Stimulated activated CD4-positive, alpha-beta T cell treated with anti-CD3 and anti-CD28 coated beads, Interleukin-1b, Interleukin-23, amount 100 ng/mL, for 4 hours (primary cell): ENCODE measurements at regions not wholly inside any gene's neighbourhood (a gene's known extent, or its start where the extent isn't known, plus 50 kb on each side); places are given as distances from the start of the nearest gene placed in this dataset.
"Not testable (repeated sequence)": the region's sequence is repeated elsewhere in the genome, so short reads cannot be mapped to it uniquely, and the experiment has no call there.

Experiments used
- DNase-seq, 2 donors: peaks; one replicate each; pipeline ENCODE4 v3.0.0-alpha.2; 2020; ENCODE audit warnings: low read depth in 2 of 2

DNA sequence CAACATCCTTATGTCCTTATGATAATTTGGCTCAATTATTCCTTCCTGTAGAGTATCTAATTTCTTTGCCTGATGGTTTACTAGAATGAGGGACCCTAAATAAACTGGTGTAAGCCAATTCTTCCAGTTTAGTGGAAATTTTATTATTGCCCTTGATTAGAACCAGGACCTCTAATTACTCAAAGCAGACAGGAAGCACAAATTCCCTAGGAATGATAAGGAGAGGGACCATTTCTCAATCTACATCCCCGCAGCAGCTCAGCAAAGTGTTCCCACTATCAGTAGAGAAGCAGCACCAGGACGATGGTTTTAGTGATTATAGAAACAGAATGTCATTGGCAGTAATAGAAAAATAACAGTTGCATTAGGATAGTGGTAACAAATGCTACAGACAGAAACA lies 97.1 kb downstream of the PLPPR4 start:
- no peak for DNase-seq

DNA sequence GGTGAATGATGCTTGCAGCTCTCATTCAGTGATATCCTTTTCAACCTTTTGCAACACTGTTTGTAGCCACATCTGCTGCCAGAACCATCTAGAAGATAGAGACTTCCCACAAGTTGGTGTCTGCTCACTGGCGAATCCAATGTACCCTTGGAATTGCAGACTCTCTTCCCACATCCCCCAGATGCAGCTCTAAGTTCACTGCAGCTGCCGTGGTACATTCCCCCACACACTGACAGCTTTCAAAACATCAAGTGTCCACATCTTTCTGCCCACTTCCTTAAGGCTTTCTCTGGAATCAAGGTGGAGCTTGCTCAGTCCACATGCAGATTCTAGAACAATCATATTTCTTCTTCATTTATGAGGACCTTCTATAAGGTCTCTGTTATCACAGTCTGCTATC lies 99.2 kb downstream of the PLPPR4 start:
- DNase-seq, result no peak

DNA sequence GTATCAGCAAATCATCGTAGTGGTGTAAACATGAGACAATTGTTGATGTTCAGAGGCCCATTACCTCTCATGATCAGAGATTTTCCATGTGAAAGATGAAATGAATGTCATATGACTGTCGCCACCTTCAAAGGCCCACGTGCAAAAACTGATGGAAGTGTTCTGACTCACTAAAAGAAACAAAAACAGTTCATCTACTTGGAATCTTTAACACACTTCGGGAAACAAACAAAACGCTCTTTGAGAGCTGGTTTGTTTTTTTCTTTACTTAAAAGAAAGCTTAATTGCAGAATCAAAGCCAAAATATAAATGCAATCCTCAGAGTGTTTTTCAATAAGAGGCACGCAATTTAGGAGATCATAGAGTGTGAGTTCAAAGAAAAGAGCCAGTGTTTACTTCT lies 100.8 kb downstream of the PLPPR4 start:
- no peak for DNase-seq

DNA sequence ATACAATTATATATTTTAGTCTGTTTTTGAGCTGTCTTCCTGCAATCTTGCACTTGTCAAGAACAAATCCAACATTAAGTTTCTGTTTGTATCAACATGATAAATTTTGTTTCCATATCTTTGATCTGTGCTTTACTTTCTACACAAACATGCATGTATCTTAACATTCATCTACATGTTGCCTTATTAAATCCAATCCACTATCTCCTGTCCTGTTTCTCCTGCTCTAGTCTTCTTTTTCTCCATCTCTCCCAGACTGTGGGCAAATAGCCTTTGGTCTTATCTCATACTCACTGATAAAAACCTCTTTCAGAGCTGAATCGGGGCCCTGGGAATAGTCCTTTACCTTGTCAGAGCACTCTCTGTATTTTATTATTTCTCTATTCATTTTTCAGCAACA lies 101.3 kb downstream of the PLPPR4 start:
- no peak for DNase-seq

DNA sequence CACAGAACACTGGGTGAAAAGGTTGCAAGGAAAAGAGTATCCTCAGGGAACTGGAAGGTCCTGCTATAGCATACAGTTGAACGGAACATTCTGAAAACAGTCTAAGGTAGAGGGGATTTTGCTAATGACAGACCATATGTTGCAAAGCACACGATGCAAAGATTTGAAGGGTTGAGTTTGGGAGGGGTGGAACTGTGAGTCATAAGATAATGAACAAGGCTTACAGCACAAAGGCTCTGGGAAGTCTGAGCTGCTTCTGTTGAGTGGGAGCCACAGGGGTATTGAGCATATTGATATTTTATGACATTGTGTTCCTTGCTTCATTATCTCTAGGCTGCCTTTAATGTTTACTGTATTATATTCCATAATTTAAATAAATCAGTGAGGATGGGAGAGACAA lies 104.9 kb downstream of the PLPPR4 start:
- DNase-seq, result no peak

DNA sequence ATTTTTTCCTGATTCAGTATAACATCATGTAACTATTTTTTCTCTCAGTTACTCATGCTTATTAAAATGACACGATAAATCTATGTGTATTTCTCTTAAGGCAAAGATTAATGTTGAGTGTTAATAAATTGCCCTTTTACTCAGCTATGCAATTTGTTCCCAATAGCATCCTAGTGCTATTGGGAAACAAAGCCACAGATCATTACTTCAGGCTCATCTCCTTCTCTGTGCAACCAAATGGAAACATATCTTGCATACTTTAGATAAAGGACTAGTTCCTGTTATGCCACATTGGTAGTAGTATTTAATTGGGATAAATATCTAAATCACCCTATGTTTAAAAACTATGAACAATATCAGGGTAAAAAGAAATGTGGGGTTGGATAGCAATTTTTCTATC lies 106.2 kb downstream of the PLPPR4 start:
- no peak for DNase-seq

DNA sequence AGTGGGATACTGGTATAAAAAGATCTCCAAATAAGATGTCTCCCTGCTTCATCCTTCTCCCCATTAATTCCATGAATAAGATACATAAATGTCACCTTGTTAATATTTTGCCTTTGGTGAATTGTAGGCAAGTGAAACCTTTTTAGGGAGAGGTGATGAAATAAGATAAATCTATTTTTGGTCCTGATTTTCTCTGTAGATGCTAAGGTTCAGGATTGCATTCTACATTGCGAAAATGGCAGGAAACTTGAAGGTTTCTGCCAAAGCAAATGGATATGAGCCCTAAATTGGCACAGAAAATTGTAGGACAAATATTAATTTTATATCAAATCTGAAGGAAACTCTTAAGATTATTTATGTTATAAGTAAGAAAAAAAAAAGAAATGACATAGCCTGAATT lies 107.1 kb downstream of the PLPPR4 start:
- DNase-seq, result no peak

DNA sequence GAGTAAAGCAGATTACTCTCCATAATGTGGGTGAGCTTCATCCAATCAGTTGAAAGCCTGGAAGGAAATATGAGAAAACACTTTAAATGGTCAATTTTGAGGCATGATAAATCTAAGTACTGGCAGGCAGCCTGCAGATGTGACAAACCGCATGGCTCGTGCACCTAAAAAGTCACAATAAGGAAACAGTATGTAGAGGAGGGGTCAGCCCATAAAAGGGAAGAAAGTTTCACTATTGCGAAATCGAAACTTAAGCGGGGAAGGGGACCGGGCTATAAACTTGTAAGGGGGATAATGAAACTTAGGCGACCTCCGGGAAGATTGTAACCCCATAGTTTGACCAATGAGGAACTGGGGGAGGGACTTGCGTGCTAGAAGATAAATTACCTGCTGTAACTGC lies 109.8 kb downstream of the PLPPR4 start:
- no peak for DNase-seq

DNA sequence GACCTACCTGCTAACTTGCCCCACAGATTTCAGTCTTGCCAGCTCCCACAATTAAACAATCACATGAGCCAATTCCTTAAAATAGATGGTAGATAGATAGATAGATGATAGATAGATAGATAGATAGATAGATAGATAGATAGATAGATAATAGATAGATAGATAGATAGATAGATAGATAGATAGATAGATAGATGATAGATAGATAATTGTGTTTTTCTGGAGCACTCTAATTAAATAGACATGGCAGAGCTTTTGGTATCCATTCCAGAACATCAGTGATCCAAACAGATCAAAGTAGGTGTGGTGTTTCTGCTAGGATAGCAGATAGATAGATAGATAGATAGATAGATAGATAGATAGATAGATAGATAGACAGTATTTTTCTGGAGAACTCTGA lies 110.4 kb downstream of the PLPPR4 start:
- not testable (repeated sequence) for DNase-seq

DNA sequence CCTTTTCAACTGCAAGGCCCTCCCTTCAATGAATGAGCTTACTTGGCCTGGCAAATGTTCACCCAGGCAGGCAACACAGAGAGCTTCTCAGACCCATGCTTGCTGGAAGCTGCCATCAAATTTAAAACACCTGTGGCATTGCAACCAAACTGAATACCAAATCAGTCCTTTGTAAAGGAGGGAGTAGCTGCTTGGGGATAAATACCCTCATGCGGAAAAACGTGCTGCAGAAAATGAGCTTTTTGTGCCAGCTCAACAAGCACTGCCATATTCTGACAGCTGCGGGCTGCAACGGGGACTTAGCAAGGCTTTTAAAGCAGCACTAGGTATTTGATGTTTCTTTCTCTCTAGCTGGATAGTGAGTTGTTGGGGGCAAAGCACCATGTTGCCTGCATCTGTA lies 119.7 kb downstream of the PLPPR4 start:
- no peak for DNase-seq

DNA sequence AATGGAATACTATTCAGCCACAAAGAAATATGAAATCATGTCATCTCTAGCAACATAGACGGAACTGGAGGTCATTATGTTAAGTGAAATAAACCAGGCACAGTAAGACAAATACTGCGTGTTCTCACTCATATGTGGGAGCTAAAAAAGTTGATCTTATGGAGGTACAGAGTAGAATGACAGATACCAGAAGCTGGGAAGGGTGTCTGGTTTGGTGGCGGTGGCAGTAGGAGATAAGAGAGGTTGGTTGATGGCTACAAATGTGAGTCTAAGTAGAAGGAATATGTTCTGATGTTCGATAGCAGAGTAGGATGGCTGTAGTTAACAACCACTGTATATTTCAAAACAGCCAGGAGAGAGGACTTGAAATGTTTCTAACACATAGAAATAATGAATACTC lies 121.6 kb downstream of the PLPPR4 start:
- DNase-seq, result no peak

DNA sequence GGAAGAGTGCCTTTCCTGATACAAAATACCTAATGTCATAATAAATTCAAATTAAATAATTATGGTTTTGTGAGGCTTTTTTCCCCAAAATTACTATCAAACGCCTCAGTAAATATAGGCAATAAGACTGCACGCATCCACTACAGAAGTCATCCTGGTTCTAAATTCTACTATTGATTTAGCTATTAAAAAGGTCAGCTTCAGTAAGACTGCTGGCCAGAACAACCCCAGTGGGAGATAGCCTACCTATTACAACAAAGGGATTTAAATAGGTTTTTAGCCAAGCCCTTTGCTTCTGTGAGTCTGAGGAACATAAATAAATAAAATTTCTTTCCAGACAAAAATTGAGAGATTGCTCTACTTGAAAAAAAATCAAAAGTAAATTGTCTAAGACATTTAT lies 132.1 kb downstream of the PLPPR4 start:
- no peak for DNase-seq

DNA sequence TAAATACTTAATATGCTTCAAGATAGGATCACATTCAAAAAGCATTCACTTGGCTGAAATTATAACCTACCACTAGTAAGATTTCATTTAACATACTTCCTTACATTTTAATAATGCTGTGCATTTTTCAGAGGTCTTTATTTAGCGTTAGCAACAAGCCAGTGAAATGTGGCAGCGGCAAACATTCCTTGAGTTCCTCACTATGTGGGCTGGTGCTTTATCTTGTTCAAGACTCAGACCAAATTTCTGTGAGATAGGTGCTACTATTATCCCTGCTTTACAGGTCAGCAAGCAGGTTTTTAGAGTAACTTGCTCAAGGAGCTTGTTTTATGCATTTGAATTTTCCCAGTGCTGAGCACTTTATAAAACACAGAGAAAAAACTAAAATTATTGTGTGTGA lies 132.7 kb downstream of the PLPPR4 start:
- no peak for DNase-seq

DNA sequence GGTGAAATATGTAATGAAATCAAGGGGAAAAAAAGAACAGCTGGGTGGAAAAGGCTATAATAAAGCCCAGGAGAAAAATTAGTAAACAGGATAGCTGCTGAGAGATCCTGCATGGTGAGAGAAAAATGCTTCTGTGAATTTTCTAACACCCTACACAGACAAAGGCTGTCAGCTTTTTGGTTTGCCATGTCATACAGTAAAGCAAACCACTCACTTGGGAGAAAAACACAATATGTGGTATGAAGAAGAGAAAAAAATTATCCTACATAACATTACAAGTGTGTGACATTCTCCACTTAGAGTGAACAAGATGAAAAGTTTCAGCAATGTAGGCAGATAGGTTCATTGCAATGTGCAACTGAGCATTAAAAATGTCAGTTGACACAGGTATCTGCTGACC lies 133.6 kb downstream of the PLPPR4 start:
- no peak for DNase-seq

DNA sequence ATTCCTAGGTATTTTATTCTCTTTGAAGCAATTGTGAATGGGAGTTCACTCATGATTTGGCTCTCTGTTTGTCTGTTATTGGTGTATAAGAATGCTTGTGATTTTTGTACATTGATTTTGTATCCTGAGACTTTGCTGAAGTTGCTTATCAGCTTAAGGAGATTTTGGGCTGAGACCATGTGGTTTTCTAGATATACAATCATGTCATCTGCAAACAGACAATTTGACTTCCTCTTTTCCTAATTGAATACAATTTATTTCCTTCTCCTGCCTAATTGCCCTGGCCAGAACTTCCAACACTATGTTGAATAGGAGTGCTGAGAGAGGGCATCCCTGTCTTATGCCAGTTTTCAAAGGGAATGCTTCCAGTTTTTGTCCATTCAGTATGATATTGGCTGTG lies 137.3 kb downstream of the PLPPR4 start:
- not testable (repeated sequence) for DNase-seq

DNA sequence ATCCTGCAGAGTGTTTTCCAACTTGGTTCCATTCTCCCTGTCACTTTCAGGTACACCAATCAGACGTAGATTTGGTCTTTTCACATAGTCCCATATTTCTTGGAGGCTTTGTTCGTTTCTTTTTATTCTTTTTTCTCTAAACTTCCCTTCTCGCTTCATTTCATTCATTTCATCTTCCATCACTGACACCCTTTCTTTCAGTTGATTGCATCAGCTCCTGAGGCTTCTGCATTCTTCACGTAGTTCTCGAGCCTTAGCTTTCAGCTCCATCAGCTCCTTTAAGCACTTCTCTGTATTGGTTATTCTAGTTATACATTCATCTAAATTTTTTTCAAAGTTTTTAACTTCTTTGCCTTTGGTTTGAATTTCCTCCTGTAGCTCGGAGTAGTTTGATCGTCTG lies 140.1 kb downstream of the PLPPR4 start:
- DNase-seq, result not testable (repeated sequence)

DNA sequence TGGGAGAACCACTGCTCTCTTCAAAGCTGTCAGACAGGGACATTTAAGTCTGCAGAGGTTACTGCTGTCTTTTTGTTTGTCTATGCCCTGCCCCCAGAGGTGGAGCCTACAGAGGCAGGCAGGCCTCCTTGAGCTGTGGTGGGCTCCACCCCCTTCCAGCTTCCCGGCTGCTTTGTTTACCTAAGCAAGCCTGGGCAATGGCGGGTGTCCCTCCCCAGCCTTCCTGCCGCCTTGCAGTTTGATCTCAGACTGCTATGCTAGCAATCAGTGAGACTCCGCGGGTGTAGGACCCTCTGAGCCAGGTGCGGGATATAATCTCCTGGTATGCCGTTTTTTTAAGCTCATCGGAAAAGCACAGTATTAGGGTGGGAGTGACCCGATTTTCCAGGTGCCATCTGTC lies 141.0 kb downstream of the PLPPR4 start:
- DNase-seq, result not testable (repeated sequence)

DNA sequence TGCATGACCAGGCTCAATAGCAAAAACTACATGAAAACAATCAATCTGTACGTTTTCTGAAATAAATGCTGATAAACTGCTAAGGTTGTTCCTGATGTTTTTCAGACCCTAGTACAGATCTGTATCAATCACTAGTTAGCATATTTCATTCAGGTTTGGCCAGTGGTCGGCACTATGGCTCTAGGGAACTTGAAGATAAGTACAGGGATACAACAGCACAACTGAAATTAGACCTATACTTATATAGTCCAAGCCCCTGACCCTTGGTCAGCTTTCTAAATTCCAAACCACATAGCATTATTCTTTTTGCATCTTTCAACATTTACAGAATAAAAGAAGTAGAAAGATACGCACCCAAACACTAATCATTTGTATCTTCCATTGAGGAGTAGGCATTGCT lies 142.7 kb downstream of the PLPPR4 start:
- no peak for DNase-seq

DNA sequence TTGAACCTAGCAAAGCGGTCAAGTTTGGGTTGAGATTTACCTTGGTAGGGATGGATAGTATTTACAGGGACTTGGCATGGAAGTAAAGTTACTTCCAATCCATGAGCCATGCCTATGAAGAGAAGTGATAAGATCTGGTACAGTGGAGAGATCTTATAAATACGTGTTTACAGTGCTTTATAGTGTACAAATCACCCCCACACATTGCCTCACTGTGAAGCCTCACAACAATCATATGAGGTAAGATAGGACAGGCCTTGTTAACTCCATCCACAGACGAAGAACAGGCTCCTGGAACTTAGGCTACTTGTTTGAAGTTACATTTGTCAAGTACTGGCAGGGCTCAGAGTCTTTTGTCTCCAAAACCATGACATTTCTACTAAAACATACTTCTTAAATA lies 159.8 kb downstream of the PLPPR4 start:
- no peak for DNase-seq

DNA sequence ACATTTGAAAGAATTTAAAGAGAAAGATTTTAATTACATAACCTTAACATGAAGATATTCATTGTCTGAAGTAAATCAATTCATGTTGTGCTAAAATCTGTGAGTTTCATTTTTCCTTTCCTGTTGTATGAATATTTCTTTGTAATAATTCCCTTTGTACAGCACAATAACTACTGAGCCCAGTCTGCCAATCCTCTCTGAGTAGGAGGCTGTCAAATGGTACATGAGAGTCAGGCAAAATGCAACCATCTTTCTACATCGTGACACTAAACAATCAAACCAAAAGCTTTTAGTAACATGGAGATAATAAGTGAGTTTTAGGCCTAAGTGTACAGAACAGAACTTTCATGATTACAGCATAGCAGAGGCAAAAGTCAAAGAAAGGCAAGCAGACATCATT lies 165.5 kb downstream of the PLPPR4 start:
- DNase-seq, result no peak

DNA sequence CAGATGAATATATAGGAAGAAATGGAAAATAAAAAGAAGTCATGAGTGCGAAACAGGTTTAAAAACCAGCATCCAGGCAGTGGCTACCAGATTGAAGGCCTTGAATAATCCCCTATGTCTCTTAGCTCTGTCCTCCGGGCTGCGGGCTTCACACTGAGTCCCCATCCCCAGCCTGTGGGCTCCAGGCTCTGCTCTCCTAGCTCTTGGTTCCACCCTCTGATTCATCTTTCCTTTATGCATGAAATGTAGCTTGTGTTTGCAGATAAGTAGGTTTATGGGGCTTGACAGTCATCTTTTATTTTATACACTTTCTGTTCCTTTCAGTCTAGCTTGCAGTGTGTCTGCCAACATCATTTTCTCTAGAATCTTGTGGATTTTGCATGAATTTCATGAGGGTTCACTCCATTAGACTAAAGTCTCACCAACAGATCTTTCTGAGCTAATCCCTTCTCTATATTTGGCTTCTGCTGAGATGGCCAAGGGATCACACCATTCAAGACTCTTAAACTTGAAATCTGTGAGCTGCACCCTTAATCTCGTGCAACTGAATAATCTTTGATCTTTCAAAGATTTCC lies 174.5 kb downstream of the PLPPR4 start:
- no peak for DNase-seq

DNA sequence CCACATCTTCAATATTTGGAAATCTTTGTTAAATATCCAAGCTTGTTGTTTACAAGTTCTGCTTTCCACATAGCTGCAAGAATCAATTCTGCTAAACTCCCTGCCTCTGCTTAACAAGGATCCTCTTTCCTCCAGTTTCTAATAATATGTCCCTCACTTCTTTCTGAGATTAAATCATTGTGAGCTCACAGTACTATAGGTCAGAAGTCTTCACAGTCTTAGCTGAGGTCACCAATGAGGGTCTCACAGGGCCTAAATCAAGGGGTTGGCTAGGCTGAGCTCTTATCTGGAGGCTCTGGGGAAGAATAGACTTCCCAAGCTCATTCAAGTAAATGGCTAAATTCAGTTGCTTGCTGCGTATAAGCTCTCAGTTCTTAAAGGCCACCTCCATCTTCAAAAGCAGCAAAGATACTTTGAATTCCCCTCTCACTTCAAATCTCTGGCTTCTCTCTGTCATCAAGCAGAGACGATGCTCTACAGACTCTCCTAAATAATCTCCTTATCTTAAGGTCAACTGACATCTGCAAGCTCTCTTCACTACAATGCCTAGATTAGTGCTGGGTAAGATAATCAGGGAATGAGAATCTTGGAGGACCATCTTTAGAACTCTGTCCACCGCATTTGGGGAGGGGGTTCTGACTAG lies 175.3 kb downstream of the PLPPR4 start:
- no peak for DNase-seq

DNA sequence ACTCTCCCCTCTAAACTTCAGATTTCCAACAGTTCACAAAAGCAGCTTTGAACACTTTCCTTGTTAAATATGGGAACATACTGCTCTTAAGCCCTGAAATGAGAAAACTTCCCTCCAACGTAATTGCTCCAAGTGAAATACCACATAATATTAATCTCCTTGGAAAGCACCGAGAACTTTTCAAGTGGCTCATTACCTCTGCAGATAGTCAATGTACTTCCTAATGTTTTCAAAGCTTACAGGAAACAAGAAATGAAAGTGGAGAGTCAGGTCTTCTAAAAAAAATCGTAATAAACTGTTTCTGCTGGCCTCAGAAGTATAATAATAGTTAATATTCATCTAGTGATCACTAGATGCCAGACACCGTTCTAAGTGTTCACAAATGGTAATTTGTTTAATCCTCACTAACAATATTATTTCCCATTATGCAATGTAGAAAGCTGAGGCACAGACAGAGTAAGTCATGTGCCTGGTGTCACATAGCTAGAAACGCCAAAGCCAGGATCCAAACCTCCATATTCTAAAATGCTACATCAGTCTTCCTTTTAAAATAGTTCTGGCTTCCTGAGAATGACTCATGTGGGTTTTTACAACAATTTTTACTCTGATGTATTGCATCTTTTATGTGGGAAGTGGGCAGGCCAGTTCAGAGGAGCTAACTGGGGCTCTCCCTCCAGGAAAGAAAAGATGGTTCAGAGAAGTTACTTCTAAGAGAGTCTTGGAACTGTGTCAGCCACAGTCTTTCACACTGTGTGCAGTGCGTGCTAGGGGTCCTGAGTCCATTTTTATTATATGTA lies 177.2 kb downstream of the PLPPR4 start:
- no peak for DNase-seq
